CD14-positive monocyte (primary cell): ENCODE measurements at regions not wholly inside any gene's neighbourhood (a gene's known extent, or its start where the extent isn't known, plus 50 kb on each side); places are given as distances from the start of the nearest gene placed in this dataset.

Source experiments
- DNase-seq, 3 donors: peaks; one replicate each; pipeline ENCODE4 v3.0.0-alpha.2; 2011 to 2022
- H2AFZ ChIP-seq: 2 replicates; pipeline ENCODE4 v1.6.0; 2012; ENCODE audit warnings: mild to moderate bottlenecking, low read depth, low read length, inconsistent platforms; ENCODE audit not compliant: insufficient read depth, poor library complexity, severe bottlenecking
- H3K27ac ChIP-seq, 2 donors: 1 replicate in 1 of 2; 2 replicates in 1 of 2; pipeline ENCODE4 v1.5.1; 2012 to 2013; ENCODE audit warnings: low read length in 2 of 2, control low read depth in 1 of 2, inconsistent platforms in 1 of 2, low read depth in 1 of 2, mild to moderate bottlenecking in 1 of 2
- H3K27me3 ChIP-seq, 2 donors: one replicate each; pipeline versions ENCODE4 v1.6.0 to v1.6.1; 2011 to 2013; ENCODE audit warnings: low read length in 2 of 2; ENCODE audit not compliant: control insufficient read depth in 2 of 2, insufficient read depth in 2 of 2
- H3K36me3 ChIP-seq, 2 donors: replicated peaks in 1 of 2; 1 replicate in 1 of 2; 2 replicates in 1 of 2; pipeline versions ENCODE4 v1.5.1 to v1.6.1; 2012 to 2013; ENCODE audit warnings: low read length in 2 of 2, control low read depth in 1 of 2, inconsistent platforms in 1 of 2, mild to moderate bottlenecking in 1 of 2; ENCODE audit not compliant: insufficient read depth in 2 of 2, control insufficient read depth in 1 of 2
- H3K4me1 ChIP-seq, 2 donors: 1 replicate in 1 of 2; 2 replicates in 1 of 2; pipeline versions ENCODE4 v1.5.1 to v1.6.1; 2012 to 2013; ENCODE audit warnings: low read length in 2 of 2, control low read depth in 1 of 2, inconsistent platforms in 1 of 2, mild to moderate bottlenecking in 1 of 2, moderate library complexity in 1 of 2; ENCODE audit not compliant: insufficient read depth in 2 of 2, control insufficient read depth in 1 of 2
- H3K4me2 ChIP-seq: replicated peaks from 2 replicates; pipeline ENCODE3; 2012; ENCODE audit warnings: low read length, moderate library complexity, mild to moderate bottlenecking; ENCODE audit not compliant: poor library complexity, severe bottlenecking; ENCODE audit errors: extremely low read depth
- H3K4me3 ChIP-seq, 3 experiments: fragments of 200-600 bp in 1 of 3; sonication (generic) in 1 of 3; replicated peaks in 1 of 3; 1 replicate in 2 of 3; 2 replicates in 1 of 3; pipeline ENCODE4 v1.5.1; 2011 to 2013; ENCODE audit warnings: low read length in 3 of 3, mild to moderate bottlenecking in 3 of 3, control low read depth in 2 of 3, low read depth in 2 of 3, inconsistent platforms in 1 of 3, moderate library complexity in 1 of 3
- H3K79me2 ChIP-seq: 2 replicates; pipeline ENCODE4 v1.6.0; 2012; ENCODE audit warnings: mild to moderate bottlenecking, control low read depth, inconsistent platforms, low read length, moderate library complexity; ENCODE audit not compliant: insufficient read depth
- H3K9ac ChIP-seq: 2 replicates; pipeline ENCODE4 v1.6.0; 2017; ENCODE audit warnings: low read length, mild to moderate bottlenecking; ENCODE audit not compliant: insufficient read depth, poor library complexity, severe bottlenecking
- H3K9me3 ChIP-seq, 2 donors: replicated peaks in 1 of 2; 1 replicate in 1 of 2; 2 replicates in 1 of 2; pipeline versions ENCODE4 v1.5.1 to v1.6.1; 2012 to 2013; ENCODE audit warnings: low read length in 2 of 2, control low read depth in 1 of 2; ENCODE audit not compliant: control insufficient read depth in 1 of 2, insufficient read depth in 1 of 2
- H4K20me1 ChIP-seq: 2 replicates; pipeline ENCODE4 v1.6.0; 2012; ENCODE audit warnings: mild to moderate bottlenecking, low read length, control low read depth, moderate library complexity; ENCODE audit not compliant: insufficient read depth
- H3K27ac Mint-ChIP-seq, 7 donors: one replicate each; pipeline ENCODE4 v1.8.0; 2020; ENCODE audit warnings: mild to moderate bottlenecking in 7 of 7, mixed read lengths in 7 of 7, moderate library complexity in 6 of 7, inconsistent platforms in 2 of 7
- H3K27me3 Mint-ChIP-seq, 3 donors: one replicate each; pipeline ENCODE4 v1.8.0; 2021 to 2022; ENCODE audit warnings: low read depth in 3 of 3, mild to moderate bottlenecking in 3 of 3, mixed read lengths in 3 of 3, moderate library complexity in 3 of 3, inconsistent platforms in 1 of 3
- H3K36me3 Mint-ChIP-seq, 2 donors: one replicate each; pipeline ENCODE4 v1.8.0; 2020; ENCODE audit warnings: mixed read lengths in 2 of 2, inconsistent platforms in 1 of 2, mild to moderate bottlenecking in 1 of 2
- H3K4me1 Mint-ChIP-seq: one replicate; pipeline ENCODE4 v1.8.0; 2020; ENCODE audit warnings: mild to moderate bottlenecking, mixed read lengths
- H3K4me3 Mint-ChIP-seq, 2 donors: one replicate each; pipeline ENCODE4 v1.8.0; 2020; ENCODE audit warnings: mild to moderate bottlenecking in 2 of 2, mixed read lengths in 2 of 2, moderate library complexity in 1 of 2
- H3K9me3 Mint-ChIP-seq, 7 donors: one replicate each; pipeline ENCODE4 v1.8.0; 2020 to 2022; ENCODE audit warnings: mixed read lengths in 7 of 7, mild to moderate bottlenecking in 6 of 7, moderate library complexity in 6 of 7, inconsistent platforms in 2 of 7
- WGBS: methylation state at CpG from one replicate; pipeline ENCODE4 v1.1.5; 2013; ENCODE audit warnings: missing lambda C conversion rate; ENCODE audit not compliant: insufficient coverage; 5-methylcytosine and 5-hydroxymethylcytosine counted together
- intact Hi-C, 2 donors: fragments of 100-400 bp; cut with micrococcal nuclease; formaldehyde crosslinking; loops; one replicate each; pipeline versions ENCODE4 v1.15.0 to v1.15.1; 2023
- TF ChIP-seq, protein P1 (sequence below): fragments of 200-600 bp; IDR thresholded peaks from one replicate; pipeline ENCODE4 v1.8.0; 2022; ENCODE audit warnings: antibody characterized with exemption, mild to moderate bottlenecking

DNA sequence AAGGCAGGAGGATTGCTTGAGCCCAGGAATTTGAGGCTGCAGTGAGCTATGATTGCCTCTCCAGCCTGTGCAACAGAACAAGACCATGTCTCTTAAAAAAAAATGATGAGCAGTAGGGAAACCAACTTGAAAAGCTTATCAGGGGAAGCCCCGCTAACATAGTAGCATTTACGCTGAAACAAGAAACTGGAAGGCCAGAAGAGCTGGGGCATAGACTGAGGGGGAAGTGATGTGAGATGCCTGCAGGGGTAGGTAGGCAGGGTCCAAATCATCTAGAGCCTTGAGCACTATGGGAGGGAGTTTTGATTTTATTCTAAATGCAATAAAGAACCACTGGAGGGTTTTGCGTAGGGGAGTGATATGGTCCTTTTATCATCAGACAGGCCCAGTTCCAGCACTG, 139.3 kb downstream of the CYB561 start:
- intact Hi-C loops: no loop called here
- peaks cover 4 to 21% of the 10 kb centered on the region in 2 donors for H3K9me3 ChIP-seq
- Mint-ChIP-seq H3K27me3 (peaks cover 0 to 2% (median 0%) of the 10 kb centered on the region in 3 donors), H3K27ac (no peak overlapping the region), H3K4me1 (no peaks in the 10 kb centered on the region), H3K36me3 (no peaks in the 10 kb centered on the region), H3K4me3 (no peak overlapping the region), H3K9me3 (peaks cover 13 to 22% (median 17%) of the 10 kb centered on the region in 7 donors)
- no peaks in the 10 kb centered on the region for H3K4me1 ChIP-seq
- WGBS: 100% methylated on average over 1 of the region's 3 CpGs
- no peaks in the 10 kb centered on the region for H3K79me2 ChIP-seq
- no peak overlapping the region for H3K4me2 ChIP-seq
- no peak overlapping the region for H3K27ac ChIP-seq
- H4K20me1 ChIP-seq: no peaks in the 10 kb centered on the region
- no peak overlapping the region for H3K4me3 ChIP-seq
- H3K36me3 ChIP-seq: no peaks in the 10 kb centered on the region
- no peak overlapping the region for H2AFZ ChIP-seq
- no peaks in the 10 kb centered on the region for H3K27me3 ChIP-seq
- no peak overlapping the region for H3K9ac ChIP-seq
- TF ChIP-seq, protein P1, sequence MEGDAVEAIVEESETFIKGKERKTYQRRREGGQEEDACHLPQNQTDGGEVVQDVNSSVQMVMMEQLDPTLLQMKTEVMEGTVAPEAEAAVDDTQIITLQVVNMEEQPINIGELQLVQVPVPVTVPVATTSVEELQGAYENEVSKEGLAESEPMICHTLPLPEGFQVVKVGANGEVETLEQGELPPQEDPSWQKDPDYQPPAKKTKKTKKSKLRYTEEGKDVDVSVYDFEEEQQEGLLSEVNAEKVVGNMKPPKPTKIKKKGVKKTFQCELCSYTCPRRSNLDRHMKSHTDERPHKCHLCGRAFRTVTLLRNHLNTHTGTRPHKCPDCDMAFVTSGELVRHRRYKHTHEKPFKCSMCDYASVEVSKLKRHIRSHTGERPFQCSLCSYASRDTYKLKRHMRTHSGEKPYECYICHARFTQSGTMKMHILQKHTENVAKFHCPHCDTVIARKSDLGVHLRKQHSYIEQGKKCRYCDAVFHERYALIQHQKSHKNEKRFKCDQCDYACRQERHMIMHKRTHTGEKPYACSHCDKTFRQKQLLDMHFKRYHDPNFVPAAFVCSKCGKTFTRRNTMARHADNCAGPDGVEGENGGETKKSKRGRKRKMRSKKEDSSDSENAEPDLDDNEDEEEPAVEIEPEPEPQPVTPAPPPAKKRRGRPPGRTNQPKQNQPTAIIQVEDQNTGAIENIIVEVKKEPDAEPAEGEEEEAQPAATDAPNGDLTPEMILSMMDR: no peak
- DNase-seq: no peak

DNA sequence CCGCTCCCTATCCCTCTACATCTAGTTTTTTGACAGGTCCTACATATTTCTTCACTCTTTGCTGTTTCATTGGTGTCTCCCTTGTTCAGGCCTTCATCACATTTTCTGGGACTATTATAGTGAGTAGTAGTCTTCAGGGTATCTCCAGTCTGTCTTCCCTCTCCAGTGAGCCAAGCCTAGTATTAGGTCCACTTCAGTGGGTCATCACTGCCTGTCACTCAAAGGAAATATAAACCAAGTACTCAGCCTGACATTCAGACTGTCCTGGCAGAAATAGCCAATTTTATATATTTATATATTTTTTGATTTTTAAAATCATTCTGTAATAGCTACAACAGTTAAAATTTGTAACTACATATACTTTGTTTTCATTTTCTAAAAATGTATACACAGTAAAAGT, 137.8 kb downstream of the CYB561 start:
- Histone ChIP-seq H3K27me3 (no peaks in the 10 kb centered on the region), H3K79me2 (no peaks in the 10 kb centered on the region), H3K27ac (no peak overlapping the region), H3K36me3 (no peaks in the 10 kb centered on the region), H4K20me1 (no peaks in the 10 kb centered on the region), H3K4me2 (no peak overlapping the region), H2AFZ (no peak overlapping the region), H3K4me3 (no peak overlapping the region), H3K4me1 (no peaks in the 10 kb centered on the region), H3K9me3 (peaks cover 4 to 16% of the 10 kb centered on the region in 2 donors), H3K9ac (no peak overlapping the region)
- WGBS: no CpG with 5 or more reads among the region's 1 CpG
- DNase-seq: no peak
- H3K4me1 Mint-ChIP-seq: no peaks in the 10 kb centered on the region
- no peak overlapping the region for H3K27ac Mint-ChIP-seq
- H3K9me3 Mint-ChIP-seq: peaks cover 8 to 16% (median 13%) of the 10 kb centered on the region in 7 donors
- H3K36me3 Mint-ChIP-seq: no peaks in the 10 kb centered on the region
- intact Hi-C loops: no loop called here
- no peak overlapping the region for H3K4me3 Mint-ChIP-seq
- peaks cover 0 to 2% (median 0%) of the 10 kb centered on the region in 3 donors for H3K27me3 Mint-ChIP-seq
- TF ChIP-seq, protein P1: no peak
